ENCODE measurements at regions not wholly inside any gene's neighbourhood (a gene's known extent, or its start where the extent isn't known, plus 50 kb on each side); places are given as distances from the start of the nearest gene placed in this dataset.

GRCh38 chr6:71386215-71386614, 97.6 kb downstream of the OGFRL1 start:
- peaks cover 1% of the 10 kb centered on the region; the same call in 1 of the 2 replicates for H3K27me3 Mint-ChIP-seq (ENCODE audit: insufficient read depth)
- no peaks in the 10 kb centered on the region for H3K9me3 Mint-ChIP-seq
- H3K27ac Mint-ChIP-seq = no peak overlapping the region
- DNase-seq = no peak
- no peak overlapping the region for H3K4me3 Mint-ChIP-seq
- TF ChIP-seq, protein P1, sequence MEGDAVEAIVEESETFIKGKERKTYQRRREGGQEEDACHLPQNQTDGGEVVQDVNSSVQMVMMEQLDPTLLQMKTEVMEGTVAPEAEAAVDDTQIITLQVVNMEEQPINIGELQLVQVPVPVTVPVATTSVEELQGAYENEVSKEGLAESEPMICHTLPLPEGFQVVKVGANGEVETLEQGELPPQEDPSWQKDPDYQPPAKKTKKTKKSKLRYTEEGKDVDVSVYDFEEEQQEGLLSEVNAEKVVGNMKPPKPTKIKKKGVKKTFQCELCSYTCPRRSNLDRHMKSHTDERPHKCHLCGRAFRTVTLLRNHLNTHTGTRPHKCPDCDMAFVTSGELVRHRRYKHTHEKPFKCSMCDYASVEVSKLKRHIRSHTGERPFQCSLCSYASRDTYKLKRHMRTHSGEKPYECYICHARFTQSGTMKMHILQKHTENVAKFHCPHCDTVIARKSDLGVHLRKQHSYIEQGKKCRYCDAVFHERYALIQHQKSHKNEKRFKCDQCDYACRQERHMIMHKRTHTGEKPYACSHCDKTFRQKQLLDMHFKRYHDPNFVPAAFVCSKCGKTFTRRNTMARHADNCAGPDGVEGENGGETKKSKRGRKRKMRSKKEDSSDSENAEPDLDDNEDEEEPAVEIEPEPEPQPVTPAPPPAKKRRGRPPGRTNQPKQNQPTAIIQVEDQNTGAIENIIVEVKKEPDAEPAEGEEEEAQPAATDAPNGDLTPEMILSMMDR (IDR thresholded peaks at IDR 0.05) = no peak
- peaks cover 72% of the 10 kb centered on the region for H3K4me1 Mint-ChIP-seq (ENCODE audit: low read depth)
- peaks cover 21% of the 10 kb centered on the region for H3K36me3 Mint-ChIP-seq (ENCODE audit: low read depth)

GRCh38 chr6:71387179-71387578, 98.6 kb downstream of the OGFRL1 start:
- TF ChIP-seq, protein P1 (IDR thresholded peaks at IDR 0.05) = no peak
- no peak overlapping the region for H3K4me3 Mint-ChIP-seq
- H3K4me1 Mint-ChIP-seq (ENCODE audit: low read depth) = peaks cover 82% of the 10 kb centered on the region
- DNase-seq = no peak
- H3K36me3 Mint-ChIP-seq (ENCODE audit: low read depth) = peaks cover 31% of the 10 kb centered on the region
- H3K9me3 Mint-ChIP-seq = no peaks in the 10 kb centered on the region
- peaks cover 1% of the 10 kb centered on the region; the same call in 1 of the 2 replicates for H3K27me3 Mint-ChIP-seq (ENCODE audit: insufficient read depth)
- peak overlapping the region; percentile 5; the same call in 1 of the 2 replicates for H3K27ac Mint-ChIP-seq

DNA sequence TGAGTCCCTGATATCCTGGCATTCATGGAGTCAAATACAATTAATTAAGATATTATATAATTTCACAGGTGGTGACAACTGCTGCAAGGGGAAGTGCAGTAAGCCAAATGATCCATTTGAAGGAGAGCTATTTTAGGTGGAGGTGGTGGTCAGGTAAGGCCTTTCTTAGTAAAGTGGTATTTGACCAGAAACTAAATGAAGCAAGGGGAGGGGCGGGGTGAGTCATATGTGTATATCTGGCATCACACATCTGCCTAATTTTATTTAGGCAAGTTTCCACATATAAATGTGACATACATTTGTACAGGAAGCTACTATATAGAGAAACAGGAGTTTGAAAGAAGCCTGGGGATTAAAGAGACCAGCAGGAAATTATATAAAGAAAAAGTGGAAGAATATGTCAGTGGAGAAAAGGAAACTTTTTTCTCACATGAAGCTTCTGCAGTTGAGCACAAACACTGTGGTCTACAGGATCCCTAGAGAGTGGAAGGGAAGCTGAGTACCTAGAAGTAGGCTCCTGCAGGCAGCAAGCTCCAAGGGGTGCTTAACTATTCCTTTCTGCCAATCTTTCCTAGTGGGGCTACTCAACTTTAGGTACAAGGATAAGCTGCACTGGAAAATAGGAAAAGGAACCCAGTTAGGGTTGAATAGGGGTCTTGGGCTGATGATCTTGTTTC, 99.6 kb downstream of the OGFRL1 start:
- Mint-ChIP-seq H3K27me3 (ENCODE audit: insufficient read depth) (peaks cover 1% of the 10 kb centered on the region; the same call in 1 of the 2 replicates), H3K36me3 (ENCODE audit: low read depth) (peaks cover 33% of the 10 kb centered on the region), H3K9me3 (no peaks in the 10 kb centered on the region), H3K4me3 (no peak overlapping the region), H3K4me1 (ENCODE audit: low read depth) (peaks cover 92% of the 10 kb centered on the region), H3K27ac (peak overlapping the region; percentile 30; the same call in 1 of the 2 replicates)
- no peak for DNase-seq
- TF ChIP-seq, protein P1 (IDR thresholded peaks at IDR 0.05) = no peak

- Mint-ChIP-seq H3K4me1 (ENCODE audit: low read depth) (peaks cover 93% of the 10 kb centered on the region), H3K9me3 (no peaks in the 10 kb centered on the region), H3K4me3 (no peak overlapping the region), H3K27me3 (ENCODE audit: insufficient read depth) (no peaks in the 10 kb centered on the region), H3K27ac (peak overlapping the region; percentile 30), H3K36me3 (ENCODE audit: low read depth) (peaks cover 27% of the 10 kb centered on the region)
- TF ChIP-seq, protein P1 (IDR thresholded peaks at IDR 0.05) = no peak
- DNase-seq = no peak
Observed at GRCh38 chr6:71388856-71389527, 100.4 kb downstream of the OGFRL1 start.

- Mint-ChIP-seq H3K4me3 (no peak overlapping the region), H3K27ac (no peak overlapping the region), H3K9me3 (no peaks in the 10 kb centered on the region), H3K27me3 (ENCODE audit: insufficient read depth) (no peaks in the 10 kb centered on the region), H3K4me1 (ENCODE audit: low read depth) (peaks cover 96% of the 10 kb centered on the region), H3K36me3 (ENCODE audit: low read depth) (peaks cover 26% of the 10 kb centered on the region)
- TF ChIP-seq, protein P1 (IDR thresholded peaks at IDR 0.05) = no peak
- no peak for DNase-seq
Observed at GRCh38 chr6:71391126-71391525, 102.5 kb downstream of the OGFRL1 start.
